Effector memory CD4-positive, alpha-beta T cell (primary cell): ENCODE measurements at regions not wholly inside any gene's neighbourhood (a gene's known extent, or its start where the extent isn't known, plus 50 kb on each side); places are given as distances from the start of the nearest gene placed in this dataset.

Source experiments
- DNase-seq, 3 donors: peaks; one replicate each; pipeline ENCODE4 v3.0.0-alpha.2; 2020
- H3K27ac ChIP-seq: 2 replicates; pipeline ENCODE4 v1.7.0; 2013; ENCODE audit warnings: mild to moderate bottlenecking, low read length, moderate library complexity; ENCODE audit not compliant: insufficient read depth, poor library complexity, severe bottlenecking
- H3K27me3 ChIP-seq: replicated peaks from 2 replicates; pipeline ENCODE4 v1.7.0; 2013; ENCODE audit warnings: mild to moderate bottlenecking, low read length; ENCODE audit not compliant: insufficient read depth, control insufficient read depth, poor library complexity, severe bottlenecking
- H3K36me3 ChIP-seq: 2 replicates; pipeline ENCODE4 v1.7.0; 2013; ENCODE audit warnings: mild to moderate bottlenecking, low read length, moderate library complexity; ENCODE audit not compliant: control insufficient read depth, insufficient read depth
- H3K4me1 ChIP-seq: 2 replicates; pipeline ENCODE4 v1.7.0; 2013; ENCODE audit warnings: low read length, mild to moderate bottlenecking; ENCODE audit not compliant: control insufficient read depth, insufficient read depth, poor library complexity, severe bottlenecking
- H3K4me3 ChIP-seq: 2 replicates; pipeline ENCODE4 v1.7.0; 2013; ENCODE audit warnings: low read length, low read depth, mild to moderate bottlenecking; ENCODE audit not compliant: insufficient read depth, poor library complexity, severe bottlenecking
- H3K9me3 ChIP-seq: 2 replicates; pipeline ENCODE4 v1.7.0; 2013; ENCODE audit warnings: mild to moderate bottlenecking, low read length, moderate library complexity; ENCODE audit not compliant: control insufficient read depth

- Histone ChIP-seq H3K4me1 (no peaks in the 10 kb centered on the region), H3K4me3 (no peak overlapping the region), H3K36me3 (no peaks in the 10 kb centered on the region), H3K27me3 (no peaks in the 10 kb centered on the region), H3K27ac (no peak overlapping the region), H3K9me3 (no peaks in the 10 kb centered on the region)
- DNase-seq: no peak
These were observed 114.0 kb upstream of the CHST15 start for GRCh38 chr10:124207391-124207790.

GRCh38 chr10:124206616-124207015, 113.2 kb upstream of the CHST15 start:
- no peaks in the 10 kb centered on the region for H3K27me3 ChIP-seq
- no peaks in the 10 kb centered on the region for H3K4me1 ChIP-seq

GRCh38 chr10:124205432-124205831, 112.0 kb upstream of the CHST15 start:
- Histone ChIP-seq H3K27me3 (no peaks in the 10 kb centered on the region), H3K27ac (no peak overlapping the region)
- no peak for DNase-seq

More at GRCh38 chr10:124206616-124207015, 113.2 kb upstream of the CHST15 start:
- no peak for DNase-seq
- Histone ChIP-seq H3K27ac (no peak overlapping the region), H3K4me3 (no peak overlapping the region), H3K36me3 (no peaks in the 10 kb centered on the region), H3K9me3 (no peaks in the 10 kb centered on the region)

GRCh38 chr10:124204726-124205125, 111.3 kb upstream of the CHST15 start:
- H3K27me3 ChIP-seq: no peaks in the 10 kb centered on the region
- no peaks in the 10 kb centered on the region for H3K36me3 ChIP-seq
- DNase-seq: no peak
- no peak overlapping the region for H3K27ac ChIP-seq
- no peaks in the 10 kb centered on the region for H3K4me1 ChIP-seq
- no peak overlapping the region for H3K4me3 ChIP-seq
- H3K9me3 ChIP-seq: no peaks in the 10 kb centered on the region

More at GRCh38 chr10:124205432-124205831, 112.0 kb upstream of the CHST15 start:
- Histone ChIP-seq H3K4me1 (no peaks in the 10 kb centered on the region), H3K36me3 (no peaks in the 10 kb centered on the region), H3K4me3 (no peak overlapping the region), H3K9me3 (no peaks in the 10 kb centered on the region)

GRCh38 chr10:124200011-124200410, 106.6 kb upstream of the CHST15 start:
- H3K36me3 ChIP-seq: no peaks in the 10 kb centered on the region
- H3K4me1 ChIP-seq: no peaks in the 10 kb centered on the region
- no peaks in the 10 kb centered on the region for H3K27me3 ChIP-seq
- H3K4me3 ChIP-seq: no peak overlapping the region
- H3K27ac ChIP-seq: no peak overlapping the region
- DNase-seq: no peak
- H3K9me3 ChIP-seq: no peaks in the 10 kb centered on the region

- Histone ChIP-seq H3K9me3 (no peaks in the 10 kb centered on the region), H3K27ac (no peak overlapping the region)
- no peak for DNase-seq
These were observed 105.5 kb upstream of the CHST15 start for GRCh38 chr10:124198871-124199270.

GRCh38 chr10:124198125-124198501, 104.7 kb upstream of the CHST15 start:
- Histone ChIP-seq H3K27me3 (no peaks in the 10 kb centered on the region), H3K9me3 (no peaks in the 10 kb centered on the region), H3K4me3 (no peak overlapping the region), H3K4me1 (no peaks in the 10 kb centered on the region), H3K36me3 (no peaks in the 10 kb centered on the region), H3K27ac (no peak overlapping the region)
- no peak for DNase-seq

More at GRCh38 chr10:124198871-124199270, 105.5 kb upstream of the CHST15 start:
- Histone ChIP-seq H3K4me1 (no peaks in the 10 kb centered on the region), H3K27me3 (no peaks in the 10 kb centered on the region), H3K36me3 (no peaks in the 10 kb centered on the region), H3K4me3 (no peak overlapping the region)

GRCh38 chr10:124197371-124198124, 104.2 kb upstream of the CHST15 start:
- Histone ChIP-seq H3K4me3 (no peak overlapping the region), H3K9me3 (no peaks in the 10 kb centered on the region), H3K27me3 (no peaks in the 10 kb centered on the region), H3K4me1 (no peaks in the 10 kb centered on the region), H3K36me3 (no peaks in the 10 kb centered on the region), H3K27ac (no peak overlapping the region)
- no peak for DNase-seq

- no peaks in the 10 kb centered on the region for H3K27me3 ChIP-seq
- H3K36me3 ChIP-seq: no peaks in the 10 kb centered on the region
- no peak for DNase-seq
- no peak overlapping the region for H3K4me3 ChIP-seq
- H3K4me1 ChIP-seq: no peaks in the 10 kb centered on the region
- H3K27ac ChIP-seq: no peak overlapping the region
- no peaks in the 10 kb centered on the region for H3K9me3 ChIP-seq
These were observed 103.3 kb upstream of the CHST15 start for GRCh38 chr10:124196659-124197058.

GRCh38 chr10:124194199-124194824, 100.9 kb upstream of the CHST15 start:
- Histone ChIP-seq H3K36me3 (no peaks in the 10 kb centered on the region), H3K4me1 (no peaks in the 10 kb centered on the region), H3K27ac (no peak overlapping the region), H3K27me3 (no peaks in the 10 kb centered on the region), H3K9me3 (no peaks in the 10 kb centered on the region), H3K4me3 (no peak overlapping the region)
- no peak for DNase-seq
